Astrocyte (in vitro differentiated cells and primary cell): ENCODE measurements at regions not wholly inside any gene's neighbourhood (a gene's known extent, or its start where the extent isn't known, plus 50 kb on each side); places are given as distances from the start of the nearest gene placed in this dataset.

ENCODE experiments used
- EZH2 ChIP-seq: IDR thresholded peaks from 2 replicates; pipeline ENCODE4 v1.6.1; 2012; ENCODE audit warnings: mild to moderate bottlenecking, low read length, inconsistent platforms; ENCODE audit not compliant: insufficient read depth
- TF ChIP-seq, protein P1 (sequence below): IDR thresholded peaks from 2 replicates; pipeline ENCODE4 v1.5.1; 2011; ENCODE audit warnings: low read depth, mild to moderate bottlenecking, inconsistent platforms, low read length, moderate library complexity; ENCODE audit not compliant: insufficient read depth

DNA sequence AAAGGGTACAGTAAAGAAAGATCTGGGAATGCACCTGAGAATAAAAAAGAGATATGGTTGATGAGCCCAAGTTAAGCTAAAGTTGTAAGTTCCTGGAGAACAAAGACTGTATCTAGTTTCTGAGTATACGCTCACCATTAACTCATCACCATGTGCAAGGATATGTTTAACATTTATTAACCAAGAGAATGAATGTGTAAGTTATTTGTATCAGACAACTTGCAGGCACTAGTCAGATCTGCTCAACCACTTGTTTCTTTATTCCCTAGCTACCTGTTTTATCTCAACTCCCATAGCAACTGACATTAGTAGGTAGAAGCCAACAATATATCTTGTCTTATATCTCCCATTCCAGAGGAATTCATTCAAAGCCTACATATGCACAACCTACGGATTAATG is 74.9 kb upstream of the KCNA4 start:
- no peak for TF ChIP-seq EZH2
- TF ChIP-seq, protein P1, sequence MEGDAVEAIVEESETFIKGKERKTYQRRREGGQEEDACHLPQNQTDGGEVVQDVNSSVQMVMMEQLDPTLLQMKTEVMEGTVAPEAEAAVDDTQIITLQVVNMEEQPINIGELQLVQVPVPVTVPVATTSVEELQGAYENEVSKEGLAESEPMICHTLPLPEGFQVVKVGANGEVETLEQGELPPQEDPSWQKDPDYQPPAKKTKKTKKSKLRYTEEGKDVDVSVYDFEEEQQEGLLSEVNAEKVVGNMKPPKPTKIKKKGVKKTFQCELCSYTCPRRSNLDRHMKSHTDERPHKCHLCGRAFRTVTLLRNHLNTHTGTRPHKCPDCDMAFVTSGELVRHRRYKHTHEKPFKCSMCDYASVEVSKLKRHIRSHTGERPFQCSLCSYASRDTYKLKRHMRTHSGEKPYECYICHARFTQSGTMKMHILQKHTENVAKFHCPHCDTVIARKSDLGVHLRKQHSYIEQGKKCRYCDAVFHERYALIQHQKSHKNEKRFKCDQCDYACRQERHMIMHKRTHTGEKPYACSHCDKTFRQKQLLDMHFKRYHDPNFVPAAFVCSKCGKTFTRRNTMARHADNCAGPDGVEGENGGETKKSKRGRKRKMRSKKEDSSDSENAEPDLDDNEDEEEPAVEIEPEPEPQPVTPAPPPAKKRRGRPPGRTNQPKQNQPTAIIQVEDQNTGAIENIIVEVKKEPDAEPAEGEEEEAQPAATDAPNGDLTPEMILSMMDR = no peak
